ENCODE measurements at regions not wholly inside any gene's neighbourhood (a gene's known extent, or its start where the extent isn't known, plus 50 kb on each side); places are given as distances from the start of the nearest gene placed in this dataset.

DNA sequence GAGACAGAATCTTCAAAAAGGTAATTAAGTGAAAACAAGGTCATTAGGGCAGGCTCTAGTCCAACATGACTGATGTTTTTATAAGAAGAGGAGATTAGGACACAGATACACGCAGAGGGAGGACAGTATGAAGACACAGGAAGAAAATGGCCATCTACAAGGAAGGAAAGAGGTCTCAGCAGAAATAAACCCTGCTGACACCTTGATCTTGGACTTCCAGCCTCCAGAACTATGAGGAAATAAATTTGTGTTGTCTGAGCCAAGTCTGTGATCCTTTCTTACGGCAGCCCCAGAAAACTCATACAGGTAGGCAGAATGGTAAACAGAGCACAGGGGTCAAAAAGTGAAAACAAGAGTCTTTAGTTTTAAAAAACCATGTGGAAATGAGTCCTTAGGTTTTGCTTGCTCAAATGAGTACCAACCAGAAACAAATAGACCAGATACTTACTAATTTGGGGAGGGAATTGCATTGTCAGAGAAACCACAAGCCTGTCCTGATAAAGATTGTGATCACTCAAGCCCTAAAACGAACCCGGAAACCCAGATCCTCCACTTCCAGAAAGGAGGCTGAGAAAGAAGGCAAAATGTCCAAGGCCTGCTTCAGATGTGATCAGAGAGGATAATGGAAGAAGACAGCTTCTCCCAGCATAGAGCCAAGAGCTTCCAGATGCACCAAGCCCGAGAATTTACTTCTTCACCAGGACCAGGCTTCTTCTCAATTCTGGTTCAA lies 93.9 kb downstream of the DUSP6 start:
- H3K9me3 ChIP-seq (replicated peaks in 1 of 2; ENCODE audit: control insufficient read depth in 1 of 2, insufficient read depth in 1 of 2, low read length in 2 of 2): no peaks in the 10 kb centered on the region
- Mint-ChIP-seq H3K4me3 (no peak overlapping the region), H3K36me3 (peaks cover 2 to 10% of the 10 kb centered on the region in 2 donors), H3K27me3 (ENCODE audit: low read depth in 3 of 3) (peaks cover 0 to 1% (median 0%) of the 10 kb centered on the region in 3 donors), H3K4me1 (peaks cover 3% of the 10 kb centered on the region), H3K27ac (peak overlapping the region in 1 of 7 donors; percentile 66), H3K9me3 (peaks cover 0 to 11% (median 6%) of the 10 kb centered on the region in 7 donors)
- DNase-seq: no peak
- no peaks in the 10 kb centered on the region for H4K20me1 ChIP-seq (ENCODE audit: insufficient read depth, low read length)
- no peak overlapping the region for H3K4me2 ChIP-seq (replicated peaks; ENCODE audit: extremely low read depth, low read length, poor library complexity, severe bottlenecking)
- H3K4me1 ChIP-seq (ENCODE audit: control insufficient read depth in 1 of 2, insufficient read depth in 2 of 2, low read length in 2 of 2): no peaks in the 10 kb centered on the region
- intact Hi-C loops (cut with micrococcal nuclease): no loop called here
- H3K27ac ChIP-seq (ENCODE audit: low read depth in 1 of 2, low read length in 2 of 2): no peak overlapping the region
- H3K36me3 ChIP-seq (replicated peaks in 1 of 2; ENCODE audit: control insufficient read depth in 1 of 2, insufficient read depth in 2 of 2, low read length in 2 of 2): no peaks in the 10 kb centered on the region
- H3K27me3 ChIP-seq (ENCODE audit: control insufficient read depth in 2 of 2, insufficient read depth in 2 of 2, low read length in 2 of 2): no peaks in the 10 kb centered on the region
- no peak overlapping the region for H2AFZ ChIP-seq (ENCODE audit: insufficient read depth, low read depth, low read length, poor library complexity, severe bottlenecking)
- no peaks in the 10 kb centered on the region for H3K79me2 ChIP-seq (ENCODE audit: insufficient read depth, low read length)
- no peak overlapping the region for H3K9ac ChIP-seq (ENCODE audit: insufficient read depth, low read length, poor library complexity, severe bottlenecking)
- no peak for TF ChIP-seq CTCF (IDR thresholded peaks at IDR 0.05)
- WGBS (ENCODE audit: insufficient coverage): 89% methylated on average over 1 of the region's 5 CpGs
- H3K4me3 ChIP-seq (replicated peaks in 1 of 3; ENCODE audit: low read depth in 2 of 3, low read length in 3 of 3): no peak overlapping the region

- H3K36me3 ChIP-seq (replicated peaks in 1 of 2; ENCODE audit: control insufficient read depth in 1 of 2, insufficient read depth in 2 of 2, low read length in 2 of 2): no peaks in the 10 kb centered on the region
- no peak for DNase-seq
- peaks cover 0 to 5% of the 10 kb centered on the region in 2 donors for H3K4me1 ChIP-seq (ENCODE audit: control insufficient read depth in 1 of 2, insufficient read depth in 2 of 2, low read length in 2 of 2)
- Mint-ChIP-seq H3K36me3 (peaks cover 2 to 10% of the 10 kb centered on the region in 2 donors), H3K4me3 (no peak overlapping the region), H3K9me3 (peaks cover 0 to 11% (median 6%) of the 10 kb centered on the region in 7 donors), H3K27ac (no peak overlapping the region), H3K27me3 (ENCODE audit: low read depth in 3 of 3) (peaks cover 0 to 1% (median 0%) of the 10 kb centered on the region in 3 donors), H3K4me1 (peaks cover 8% of the 10 kb centered on the region)
- no peak overlapping the region for H2AFZ ChIP-seq (ENCODE audit: insufficient read depth, low read depth, low read length, poor library complexity, severe bottlenecking)
- WGBS (ENCODE audit: insufficient coverage): 90% methylated on average over 2 of the region's 5 CpGs
- no peaks in the 10 kb centered on the region for H4K20me1 ChIP-seq (ENCODE audit: insufficient read depth, low read length)
- no peaks in the 10 kb centered on the region for H3K79me2 ChIP-seq (ENCODE audit: insufficient read depth, low read length)
- H3K4me2 ChIP-seq (replicated peaks; ENCODE audit: extremely low read depth, low read length, poor library complexity, severe bottlenecking): no peak overlapping the region
- H3K27me3 ChIP-seq (ENCODE audit: control insufficient read depth in 2 of 2, insufficient read depth in 2 of 2, low read length in 2 of 2): no peaks in the 10 kb centered on the region
- H3K4me3 ChIP-seq (replicated peaks in 1 of 3; ENCODE audit: low read depth in 2 of 3, low read length in 3 of 3): no peak overlapping the region
- no peaks in the 10 kb centered on the region for H3K9me3 ChIP-seq (replicated peaks in 1 of 2; ENCODE audit: control insufficient read depth in 1 of 2, insufficient read depth in 1 of 2, low read length in 2 of 2)
- intact Hi-C loops (cut with micrococcal nuclease): no loop called here
- no peak for TF ChIP-seq CTCF (IDR thresholded peaks at IDR 0.05)
- no peak overlapping the region for H3K9ac ChIP-seq (ENCODE audit: insufficient read depth, low read length, poor library complexity, severe bottlenecking)
- H3K27ac ChIP-seq (ENCODE audit: low read depth in 1 of 2, low read length in 2 of 2): no peak overlapping the region
Observed at GRCh38 chr12:89257340-89257739, 95.0 kb downstream of the DUSP6 start.

All from CD14-positive monocyte (primary cell).